Thyroid gland (tissue), 4 donors: ENCODE measurements at regions not wholly inside any gene's neighbourhood (a gene's known extent, or its start where the extent isn't known, plus 50 kb on each side); places are given as distances from the start of the nearest gene placed in this dataset.
A peak's percentile ranks its signal among the peaks of the same experiment; 100 is the strongest.

Experiments
- DNase-seq, 2 donors: peaks; one replicate each; pipeline ENCODE4 v3.0.0-alpha.2; 2019
- H3K27ac ChIP-seq, 3 donors: fragments of 200-600 bp; sonication (generic); 1 replicate in 2 of 3; 2 replicates in 1 of 3; pipeline ENCODE4 v1.5.1; 2016 to 2019; ENCODE audit warnings: mild to moderate bottlenecking in 1 of 3, moderate library complexity in 1 of 3
- H3K27me3 ChIP-seq: fragments of 200-600 bp; sonication (generic); one replicate; pipeline ENCODE4 v1.5.1; 2019
- H3K36me3 ChIP-seq, 2 donors: fragments of 200-600 bp; sonication (generic); one replicate each; pipeline ENCODE4 v1.5.1; 2016 to 2019
- H3K4me1 ChIP-seq, 2 donors: fragments of 200-600 bp; sonication (generic); one replicate each; pipeline ENCODE4 v1.5.1; 2017 to 2019
- H3K4me3 ChIP-seq, 3 donors: fragments of 200-600 bp; sonication (generic); replicated peaks in 1 of 3; 1 replicate in 2 of 3; 2 replicates in 1 of 3; pipeline ENCODE4 v1.5.1; 2016; ENCODE audit warnings: mild to moderate bottlenecking in 1 of 3
- H3K9me3 ChIP-seq: fragments of 200-600 bp; sonication (generic); one replicate; pipeline ENCODE4 v1.5.1; 2017
- CTCF ChIP-seq, 6 experiments: fragments of 200-600 bp in 3 of 6; fragments of 450-650 bp in 3 of 6; sonication (generic) in 3 of 6; IDR thresholded peaks; one replicate each; pipeline ENCODE4 v1.5.1; 2016 to 2019; ENCODE audit warnings: antibody characterized with exemption in 6 of 6, mild to moderate bottlenecking in 2 of 6, inconsistent platforms in 1 of 6, moderate library complexity in 1 of 6
- POLR2A ChIP-seq, 2 donors: fragments of 450-650 bp; IDR thresholded peaks; one replicate each; pipeline ENCODE4 v1.6.1; 2017; ENCODE audit warnings: antibody characterized with exemption in 2 of 2, mild to moderate bottlenecking in 2 of 2, moderate library complexity in 1 of 2
- WGBS, 2 donors: methylation state at CpG; one replicate each; pipeline ENCODE4 v1.1.5; 2017; 5-methylcytosine and 5-hydroxymethylcytosine counted together
- intact Hi-C: fragments of 100-400 bp; cut with DNase I; formaldehyde crosslinking; loops from one replicate; pipeline ENCODE4 v1.15.1; 2023

GRCh38 chr10:21269289-21269688, 256.2 kb downstream of the SKIDA1 start:
- Histone ChIP-seq H3K9me3 (no peaks in the 10 kb centered on the region), H3K27me3 (no peaks in the 10 kb centered on the region), H3K4me3 (no peak overlapping the region), H3K36me3 (no peaks in the 10 kb centered on the region), H3K4me1 (peaks cover 0 to 12% of the 10 kb centered on the region in 2 donors), H3K27ac (no peak overlapping the region)
- intact Hi-C loops = no loop called here
- TF ChIP-seq CTCF (IDR thresholded peaks at IDR 0.05) = no peak
- TF ChIP-seq POLR2A (IDR thresholded peaks at IDR 0.05) = no peak
- 88 to 95% methylated on average over 5 of the region's 5 CpGs for WGBS, 2 donors
- DNase-seq = no peak

GRCh38 chr10:21265622-21266021, 259.9 kb downstream of the SKIDA1 start:
- Histone ChIP-seq H3K36me3 (no peaks in the 10 kb centered on the region), H3K4me3 (no peak overlapping the region), H3K27me3 (no peaks in the 10 kb centered on the region), H3K4me1 (peaks cover 4 to 15% of the 10 kb centered on the region in 2 donors), H3K9me3 (no peaks in the 10 kb centered on the region), H3K27ac (peak overlapping the region in 1 of 3 donors; percentile 30)
- DNase-seq = peak in 1 of 2 donors; percentile 14
- 64 to 66% methylated on average over 3 of the region's 3 CpGs for WGBS, 2 donors
- peak in 1 of 6 experiments; percentile 31 for TF ChIP-seq CTCF (IDR thresholded peaks at IDR 0.05)
- no peak for TF ChIP-seq POLR2A (IDR thresholded peaks at IDR 0.05)
- intact Hi-C loops = no loop called here

- Histone ChIP-seq H3K36me3 (no peaks in the 10 kb centered on the region), H3K9me3 (no peaks in the 10 kb centered on the region), H3K4me3 (no peak overlapping the region), H3K4me1 (peaks cover 6 to 28% of the 10 kb centered on the region in 2 donors), H3K27me3 (no peaks in the 10 kb centered on the region), H3K27ac (no peak overlapping the region)
- WGBS, 2 donors = 92 to 97% methylated on average over 2 of the region's 2 CpGs
- intact Hi-C loops = no loop called here
- no peak for DNase-seq
- no peak for TF ChIP-seq CTCF (IDR thresholded peaks at IDR 0.05)
- TF ChIP-seq POLR2A (IDR thresholded peaks at IDR 0.05) = no peak
Measured at GRCh38 chr10:21264271-21264670, 261.2 kb downstream of the SKIDA1 start.

GRCh38 chr10:21263839-21264238, 261.6 kb downstream of the SKIDA1 start:
- no peak for TF ChIP-seq CTCF (IDR thresholded peaks at IDR 0.05)
- TF ChIP-seq POLR2A (IDR thresholded peaks at IDR 0.05) = no peak
- Histone ChIP-seq H3K9me3 (no peaks in the 10 kb centered on the region), H3K27ac (no peak overlapping the region), H3K36me3 (no peaks in the 10 kb centered on the region), H3K4me3 (no peak overlapping the region), H3K4me1 (peaks cover 6 to 28% of the 10 kb centered on the region in 2 donors), H3K27me3 (no peaks in the 10 kb centered on the region)
- 80 to 87% methylated on average over 3 of the region's 3 CpGs for WGBS, 2 donors
- DNase-seq = no peak
- intact Hi-C loops = no loop called here

- TF ChIP-seq CTCF (IDR thresholded peaks at IDR 0.05) = no peak
- TF ChIP-seq POLR2A (IDR thresholded peaks at IDR 0.05) = no peak
- no peak overlapping the region for H3K4me3 ChIP-seq
- no peak overlapping the region for H3K27ac ChIP-seq
- no peak for DNase-seq
- peaks cover 6 to 28% of the 10 kb centered on the region in 2 donors for H3K4me1 ChIP-seq
- H3K9me3 ChIP-seq = no peaks in the 10 kb centered on the region
- intact Hi-C loops = no loop called here
- no peaks in the 10 kb centered on the region for H3K36me3 ChIP-seq
- WGBS, 2 donors = 89 to 92% methylated on average over 12 of the region's 12 CpGs
- no peaks in the 10 kb centered on the region for H3K27me3 ChIP-seq
Measured at GRCh38 chr10:21263263-21263803, 262.1 kb downstream of the SKIDA1 start.
